BE2C (cell line): ENCODE measurements at regions not wholly inside any gene's neighbourhood (a gene's known extent, or its start where the extent isn't known, plus 50 kb on each side); places are given as distances from the start of the nearest gene placed in this dataset.
"Not testable (repeated sequence)": the region's sequence is repeated elsewhere in the genome, so short reads cannot be mapped to it uniquely, and the experiment has no call there.

ENCODE experiments used
- DNase-seq: peaks from one replicate; pipeline ENCODE4 v3.0.0-alpha.2; 2020
- H3K27me3 ChIP-seq: fragments of 250-450 bp; sonication (Bioruptor Pico); 2 replicates; pipeline ENCODE4 v1.5.1; 2020; ENCODE audit warnings: mild to moderate bottlenecking
- H3K36me3 ChIP-seq: fragments of 250-450 bp; sonication (Bioruptor Pico); 2 replicates; pipeline ENCODE4 v1.5.1; 2020; ENCODE audit warnings: mild to moderate bottlenecking
- H3K4me1 ChIP-seq: fragments of 250-450 bp; sonication (Bioruptor Pico); 2 replicates; pipeline ENCODE4 v1.5.1; 2020
- H3K4me3 ChIP-seq: 2 replicates; pipeline ENCODE4 v1.5.1; 2011; ENCODE audit warnings: low read depth, low read length
- H3K9me3 ChIP-seq: fragments of 250-450 bp; sonication (Bioruptor Pico); 2 replicates; pipeline ENCODE4 v1.5.1; 2020
- CTCF ChIP-seq: IDR thresholded peaks from 2 replicates; pipeline ENCODE4 v1.5.1; 2012; ENCODE audit warnings: mild to moderate bottlenecking, low read depth, low read length

- H3K4me3 ChIP-seq, H3K4me1 ChIP-seq, H3K36me3 ChIP-seq, H3K27me3 ChIP-seq, DNase-seq, H3K9me3 ChIP-seq: not testable (repeated sequence)
Measured at GRCh38 chr15:30732100-30732499, 106.2 kb downstream of the ARHGAP11B start.

DNA sequence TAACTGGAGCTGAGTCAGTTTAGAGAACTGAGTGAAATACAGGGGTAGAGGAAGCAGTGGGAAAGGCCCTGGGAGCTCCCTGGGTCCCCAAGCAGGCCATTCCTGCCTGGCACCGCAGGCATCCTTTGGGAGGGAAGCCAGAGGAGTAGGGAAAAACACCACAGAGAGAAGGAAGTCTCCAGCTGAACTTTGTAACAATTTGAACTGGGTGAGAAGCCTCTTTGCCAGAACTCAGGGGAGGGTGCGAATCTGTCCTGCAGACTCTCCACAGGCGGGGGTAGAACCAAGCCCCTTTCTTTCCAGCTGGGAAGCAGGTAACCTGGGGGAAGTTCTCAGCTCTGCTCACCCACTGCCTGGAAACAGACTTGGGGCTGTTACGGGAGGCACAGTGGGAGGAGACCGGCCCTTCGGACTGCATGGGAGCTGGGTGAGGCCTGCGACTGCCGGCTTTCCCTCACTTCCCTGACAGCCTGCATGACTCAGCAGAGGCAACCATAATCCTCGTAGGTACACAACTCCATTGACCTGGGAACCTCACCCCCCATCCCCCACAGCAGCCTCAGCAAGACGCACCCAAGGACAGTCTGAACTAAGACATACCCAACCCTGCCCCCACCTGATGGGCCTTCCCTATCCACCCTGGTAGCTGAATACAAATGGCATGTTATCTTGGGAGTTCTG lies 110.1 kb downstream of the ARHGAP11B start:
- H3K36me3 ChIP-seq, H3K4me3 ChIP-seq, DNase-seq, H3K9me3 ChIP-seq, H3K27me3 ChIP-seq, H3K4me1 ChIP-seq: not testable (repeated sequence)

- DNase-seq, H3K4me3 ChIP-seq, H3K4me1 ChIP-seq, H3K9me3 ChIP-seq, H3K36me3 ChIP-seq, H3K27me3 ChIP-seq: not testable (repeated sequence)
Measured at GRCh38 chr15:30742796-30743195, 116.9 kb downstream of the ARHGAP11B start.

DNA sequence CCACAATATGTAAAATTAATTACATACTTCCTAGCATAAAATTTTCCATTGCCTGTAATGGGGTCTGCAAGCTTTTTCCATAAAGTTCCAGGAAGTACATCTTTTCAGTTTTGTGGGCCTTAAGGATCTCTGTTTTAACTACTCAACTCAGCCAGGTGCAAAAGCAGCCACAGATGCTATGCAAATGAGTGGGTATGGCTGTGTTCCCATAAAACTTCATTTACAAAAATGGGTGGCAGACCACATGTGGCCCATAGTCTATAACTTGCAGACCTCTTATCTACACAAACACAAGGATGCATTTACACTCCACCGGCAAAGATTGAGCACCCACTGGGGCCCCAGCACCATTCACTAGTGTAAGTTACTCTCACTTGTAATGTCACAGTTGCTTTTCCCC lies 123.1 kb downstream of the ARHGAP11B start:
- DNase-seq, H3K4me1 ChIP-seq, H3K27me3 ChIP-seq, H3K4me3 ChIP-seq, H3K36me3 ChIP-seq, H3K9me3 ChIP-seq: not testable (repeated sequence)

- DNase-seq: peak; percentile 71
- H3K9me3 ChIP-seq, H3K27me3 ChIP-seq, H3K4me1 ChIP-seq, H3K36me3 ChIP-seq, H3K4me3 ChIP-seq: not testable (repeated sequence)
- TF ChIP-seq CTCF: peak; percentile 27; the same call in 1 of the 2 replicates
Measured at GRCh38 chr15:30755036-30755687, 129.2 kb downstream of the ARHGAP11B start.

GRCh38 chr15:30760633-30761032 lies 134.7 kb downstream of the ARHGAP11B start:
- not testable (repeated sequence) for H3K36me3 ChIP-seq, H3K27me3 ChIP-seq

GRCh38 chr15:30761365-30761764 lies 135.4 kb downstream of the ARHGAP11B start:
- H3K9me3 ChIP-seq, H3K4me1 ChIP-seq, H3K36me3 ChIP-seq, DNase-seq, H3K27me3 ChIP-seq, H3K4me3 ChIP-seq: not testable (repeated sequence)

More at GRCh38 chr15:30760633-30761032, 134.7 kb downstream of the ARHGAP11B start:
- DNase-seq, H3K4me1 ChIP-seq, H3K4me3 ChIP-seq, H3K9me3 ChIP-seq: not testable (repeated sequence)

DNA sequence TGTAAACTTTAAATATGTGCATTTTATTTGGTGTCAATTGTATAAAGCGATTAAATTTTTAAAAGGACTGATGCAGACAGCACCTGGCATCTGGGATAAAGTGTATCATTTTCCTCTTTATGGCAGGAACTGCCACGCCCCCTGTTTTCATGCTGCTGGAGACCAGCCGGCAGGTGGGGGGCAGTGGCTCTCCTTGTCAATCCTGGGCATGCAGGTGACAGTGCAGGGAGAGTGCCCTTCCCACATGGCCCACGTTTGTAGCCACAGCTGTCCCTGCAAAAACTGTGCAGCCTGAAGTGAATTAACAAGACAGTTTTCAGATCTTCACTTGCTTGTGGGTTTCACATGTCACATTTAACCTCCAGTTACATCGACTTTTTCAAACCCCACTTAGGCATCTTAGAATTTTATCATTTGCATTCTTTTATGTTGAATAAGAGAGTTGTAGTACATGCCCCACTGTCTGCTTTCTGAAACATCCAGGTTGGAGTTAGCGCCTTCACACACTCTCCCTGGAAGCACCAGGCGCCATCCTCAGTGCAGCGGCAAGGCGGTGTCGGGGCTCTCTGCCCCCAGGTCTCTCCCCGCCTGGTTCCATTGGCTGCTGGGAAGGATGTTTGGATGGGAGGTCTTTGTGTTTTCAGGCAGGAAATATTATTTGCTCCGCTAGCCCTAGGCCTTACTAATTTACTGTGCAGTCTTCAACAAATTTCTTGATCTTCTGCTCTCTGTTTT lies 134.2 kb upstream of the FAN1 start:
- H3K4me1 ChIP-seq, H3K4me3 ChIP-seq, H3K36me3 ChIP-seq, H3K27me3 ChIP-seq, DNase-seq, H3K9me3 ChIP-seq: not testable (repeated sequence)

DNA sequence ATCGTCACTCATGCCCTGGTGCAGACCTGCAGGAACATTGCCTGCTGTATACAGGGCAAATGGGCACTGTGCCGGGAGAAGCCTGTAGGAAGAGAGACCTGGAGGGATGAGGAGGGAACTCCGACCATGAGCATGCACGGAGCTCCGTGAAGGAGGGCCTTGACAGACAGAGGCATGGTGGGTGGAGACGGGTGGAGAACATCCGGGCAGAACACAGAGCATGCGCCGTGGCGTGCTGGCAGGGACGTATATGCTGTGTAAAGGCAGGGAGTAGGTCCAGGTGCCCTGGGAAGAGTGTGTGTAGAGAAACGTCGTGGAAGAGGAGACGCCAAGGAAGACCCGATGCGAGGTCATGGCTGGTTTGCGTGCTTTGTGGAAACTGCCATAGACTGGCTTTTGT lies 133.0 kb upstream of the FAN1 start:
- H3K36me3 ChIP-seq: no peaks in the 10 kb centered on the region
- no peaks in the 10 kb centered on the region for H3K9me3 ChIP-seq

More for the DNA sequence above, 133.0 kb upstream of the FAN1 start:
- H3K4me1 ChIP-seq: no peaks in the 10 kb centered on the region
- H3K27me3 ChIP-seq: no peaks in the 10 kb centered on the region
- DNase-seq: no peak
- no peak overlapping the region for H3K4me3 ChIP-seq
- no peak for TF ChIP-seq CTCF
